GM19455 (cell line): ENCODE measurements at regions not wholly inside any gene's neighbourhood (a gene's known extent, or its start where the extent isn't known, plus 50 kb on each side); places are given as distances from the start of the nearest gene placed in this dataset.

Experiments used
- ATAC-seq: cut with Tn5 transposase; IDR thresholded peaks from one replicate; pipeline ENCODE4 v1.9.1; 2021; ENCODE audit not compliant: unreplicated experiment

DNA sequence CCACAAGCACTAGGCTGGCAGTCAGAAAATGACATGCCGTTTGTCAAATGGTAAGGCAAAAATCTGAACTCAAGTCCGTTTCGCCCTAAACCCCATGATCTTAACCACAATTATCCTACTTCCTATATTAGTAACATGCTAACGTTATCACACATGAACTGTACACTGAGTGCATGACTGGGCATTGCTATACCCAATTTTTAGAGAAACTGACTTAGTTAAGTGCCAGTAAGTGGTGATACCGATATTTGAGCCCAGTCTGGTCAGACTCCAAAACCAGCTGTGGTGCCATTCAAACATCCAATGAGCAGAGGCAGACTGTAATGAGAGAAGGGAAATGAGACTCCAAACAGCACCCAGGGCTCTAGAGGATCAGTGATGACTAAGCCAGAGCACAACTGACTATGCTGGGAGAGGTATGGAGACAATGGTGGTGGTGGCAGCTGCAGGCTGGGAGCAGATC is 311.7 kb upstream of the PKDCC start:
- ATAC-seq, result peak; percentile 94

DNA sequence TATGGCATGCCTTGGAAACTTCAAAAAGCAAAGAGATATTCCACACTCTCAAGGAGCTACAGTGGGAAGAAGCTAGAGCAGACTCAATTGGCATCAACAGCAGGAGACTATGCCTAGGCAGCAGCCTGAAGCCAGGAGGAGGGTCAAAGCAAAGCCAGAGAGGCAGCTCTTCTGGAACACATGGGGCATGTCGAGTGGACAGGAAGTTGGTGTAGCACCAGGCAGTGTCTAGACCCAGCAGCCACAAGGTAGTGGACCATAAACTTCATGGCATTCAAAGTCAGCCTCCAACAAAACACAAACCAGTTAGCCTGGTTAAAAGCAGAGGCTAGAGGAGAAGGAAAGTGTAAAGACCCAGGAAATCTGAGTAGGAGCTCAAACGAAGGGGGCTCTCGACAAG is 311.2 kb upstream of the PKDCC start:
- ATAC-seq, result peak; percentile 31

DNA sequence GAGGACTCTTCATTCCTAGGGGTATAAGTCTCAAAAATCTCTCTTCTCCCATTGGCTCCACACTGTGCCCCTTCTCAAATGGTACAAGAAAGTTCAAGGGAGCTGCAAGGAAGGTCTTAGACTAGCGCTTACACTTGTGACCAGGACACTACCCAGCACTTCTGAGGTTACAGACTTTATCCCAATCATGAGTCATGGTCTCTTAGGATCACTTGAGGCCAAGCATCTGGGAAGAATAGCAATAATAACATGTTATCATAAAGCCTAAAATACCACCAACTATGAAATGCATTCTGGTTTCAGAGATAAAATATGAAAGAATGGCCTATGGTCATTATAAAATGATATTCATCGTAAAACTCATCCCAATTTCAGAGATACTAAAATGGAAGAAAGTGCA is 309.9 kb upstream of the PKDCC start:
- ATAC-seq, result no peak

DNA sequence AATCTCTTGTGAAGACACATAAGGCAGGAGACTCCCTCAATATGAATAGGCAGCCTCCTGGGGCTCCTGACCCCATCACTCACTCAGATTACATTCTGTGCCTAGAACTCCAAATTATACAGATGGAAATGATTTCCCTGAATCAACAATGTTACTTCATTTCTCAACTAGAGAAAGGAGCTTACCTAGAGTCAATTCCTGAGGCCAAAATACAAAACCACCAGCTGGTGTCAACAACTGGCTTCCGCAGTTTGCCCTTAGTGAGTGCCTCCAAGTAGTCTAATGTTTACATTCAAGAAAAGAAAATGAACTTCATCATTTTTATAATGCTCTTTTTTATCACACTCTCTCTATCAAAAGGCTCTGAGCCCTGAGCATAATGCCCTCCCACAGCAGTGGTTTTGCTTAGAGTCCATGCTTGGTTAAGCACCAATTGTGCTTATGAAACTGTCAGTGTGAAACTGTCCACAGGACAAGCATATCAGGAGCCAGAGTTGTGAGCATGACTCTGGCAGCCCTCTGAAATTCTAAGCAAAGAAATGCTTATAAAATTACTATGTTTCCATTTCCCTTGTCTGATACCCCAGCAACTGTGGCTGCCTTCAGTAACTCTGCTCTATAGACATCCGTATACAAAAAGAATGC is 305.7 kb upstream of the PKDCC start:
- ATAC-seq, result peak; percentile 99

DNA sequence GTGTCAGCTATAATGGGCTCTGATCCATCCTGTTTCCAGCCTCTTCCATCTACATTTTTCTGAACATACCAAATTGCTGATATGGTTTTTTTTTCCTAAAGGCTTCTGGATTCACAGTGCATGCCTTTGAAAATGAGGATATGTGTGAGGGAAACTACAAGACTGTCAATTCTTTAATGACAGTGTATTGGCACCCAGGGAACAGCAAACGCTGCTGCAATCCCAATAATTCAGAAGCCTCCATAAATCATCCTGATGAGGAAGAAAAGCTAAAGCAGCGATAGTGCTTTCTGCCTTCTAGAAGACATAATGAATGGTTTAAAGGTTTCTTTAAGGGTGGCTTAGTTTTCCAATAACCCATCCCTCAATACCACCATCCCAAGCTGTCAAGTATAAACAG is 304.5 kb upstream of the PKDCC start:
- ATAC-seq, result no peak

DNA sequence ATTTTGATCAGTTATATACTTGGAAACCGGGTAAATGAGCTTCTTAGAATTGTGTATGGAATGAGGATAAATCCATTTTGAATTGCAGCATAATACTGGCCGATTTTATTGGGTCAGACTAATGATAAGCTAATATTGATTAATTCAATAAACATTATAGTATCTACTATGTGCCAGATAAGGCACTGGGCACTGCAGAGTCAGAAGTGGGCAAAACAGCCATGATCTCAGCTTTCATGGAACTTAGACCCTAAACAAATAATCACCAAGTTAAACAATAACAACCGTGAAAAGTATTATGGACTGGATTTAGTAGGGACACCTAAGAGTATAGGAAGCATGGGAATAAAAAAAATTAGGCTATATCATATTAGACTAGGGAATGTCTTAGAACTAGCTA is 297.0 kb upstream of the PKDCC start:
- ATAC-seq, result no peak

DNA sequence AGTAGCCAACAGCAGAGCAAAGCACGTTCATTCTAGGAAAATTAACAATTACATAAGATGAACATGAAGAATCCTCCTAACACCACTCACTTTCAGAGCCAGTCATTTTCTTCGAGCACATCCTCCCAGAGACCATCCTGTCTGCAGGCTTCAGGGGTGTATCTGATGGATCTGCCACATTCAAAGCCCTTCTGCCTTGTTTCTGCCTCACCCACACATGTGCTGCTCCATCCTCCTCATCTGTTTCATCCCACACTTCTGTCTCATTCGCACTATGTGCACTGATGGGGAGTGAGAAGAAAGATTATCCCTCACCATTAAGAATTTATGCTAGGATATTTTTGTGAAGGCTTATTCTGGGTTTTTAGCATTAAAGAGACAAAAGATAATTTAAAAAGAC is 287.9 kb upstream of the PKDCC start:
- ATAC-seq, result no peak

DNA sequence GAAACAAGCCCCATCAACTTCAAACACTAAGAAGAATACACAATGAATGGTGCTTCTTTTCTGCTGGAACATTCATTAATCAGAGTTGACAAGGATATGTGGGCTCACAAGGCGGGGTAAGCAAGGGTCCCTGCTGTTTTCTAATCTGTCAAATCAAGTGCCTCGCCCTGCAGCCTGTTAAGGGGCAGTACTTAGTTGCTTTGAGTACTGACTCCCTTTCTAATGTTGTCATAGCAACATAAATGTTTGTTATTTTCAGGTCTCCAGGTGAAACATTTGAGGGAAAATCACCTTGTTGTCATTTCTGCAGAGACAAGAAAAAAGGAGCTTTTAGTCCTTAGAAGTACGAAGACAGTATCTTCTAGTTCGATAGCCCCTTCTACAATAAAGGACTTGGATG is 284.7 kb upstream of the PKDCC start:
- ATAC-seq, result no peak

DNA sequence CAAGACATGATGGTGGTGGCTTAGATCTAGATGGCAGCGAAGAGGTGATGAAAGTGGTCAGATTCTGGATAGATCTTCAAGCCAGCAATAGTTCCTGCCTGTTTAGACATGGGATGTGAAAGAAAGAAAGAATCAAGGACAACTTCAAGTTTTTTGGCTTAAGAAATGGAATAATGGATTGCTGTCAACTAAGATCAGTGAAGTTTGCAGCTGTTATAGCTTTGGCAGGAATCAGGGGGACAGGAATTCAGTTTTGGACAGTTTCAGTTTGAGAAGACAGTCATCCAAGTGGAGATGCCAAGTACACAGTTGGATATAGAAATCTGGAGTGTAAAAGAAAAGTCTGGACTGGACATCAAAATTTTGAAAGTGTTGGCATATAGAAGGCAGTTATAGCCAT is 283.7 kb upstream of the PKDCC start:
- no peak for ATAC-seq

DNA sequence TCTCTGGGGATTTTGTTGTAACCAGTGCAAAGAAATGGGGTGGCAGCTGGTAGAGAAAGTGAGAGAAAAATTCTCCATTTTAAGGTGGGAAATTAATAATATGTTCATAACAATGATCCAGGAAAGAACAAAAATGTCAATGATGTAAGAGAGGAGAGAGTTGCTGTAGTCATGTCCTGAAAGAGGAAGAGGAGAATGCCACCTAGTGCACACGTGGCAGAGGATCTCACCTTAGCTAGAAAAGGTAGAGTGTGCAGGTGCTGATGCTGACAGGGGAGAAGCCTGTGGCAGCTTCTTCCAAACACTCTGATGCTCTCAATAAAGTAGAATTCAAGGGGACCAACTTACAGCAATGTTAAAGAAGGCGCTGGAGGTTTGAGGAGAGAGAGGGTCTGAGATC is 282.9 kb upstream of the PKDCC start:
- no peak for ATAC-seq

DNA sequence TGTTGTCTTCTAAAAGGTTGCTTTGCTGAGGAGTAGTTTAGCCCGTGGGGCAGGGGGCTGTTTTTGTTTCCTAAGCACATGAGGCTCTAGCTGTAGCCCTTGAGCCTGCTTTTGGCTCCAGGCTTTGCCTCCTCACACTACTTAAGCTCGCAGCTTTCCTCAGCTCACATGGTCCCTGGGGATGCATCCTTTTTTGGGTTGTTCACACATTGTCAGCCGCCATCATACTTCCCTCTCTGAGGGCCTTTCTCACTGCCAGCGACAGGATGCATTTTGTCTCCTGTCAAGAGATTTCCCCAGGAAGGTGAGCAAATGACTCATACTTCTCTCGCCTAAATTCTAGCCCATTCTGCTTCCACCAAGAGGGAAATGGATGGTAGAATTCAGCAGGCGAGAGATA is 279.5 kb upstream of the PKDCC start:
- no peak for ATAC-seq

DNA sequence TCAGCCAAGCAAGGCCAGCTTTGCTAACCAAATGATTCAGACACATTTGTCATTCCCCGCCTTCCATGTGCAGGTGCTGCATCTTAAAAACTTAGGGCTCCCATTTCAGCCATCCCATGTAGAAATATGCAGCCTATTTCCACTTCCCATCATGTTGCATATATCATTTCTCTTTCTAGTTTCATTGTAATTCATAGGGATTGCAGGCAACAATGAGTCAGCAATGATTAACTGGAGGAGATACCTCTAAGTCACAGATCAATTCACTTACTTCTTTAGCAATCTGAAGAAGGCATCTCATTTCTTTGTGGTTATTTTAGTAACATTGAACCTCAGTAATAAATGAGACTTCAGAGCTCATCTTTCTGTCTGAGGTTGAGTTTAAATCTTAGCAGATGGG is 276.1 kb upstream of the PKDCC start:
- ATAC-seq, result no peak

DNA sequence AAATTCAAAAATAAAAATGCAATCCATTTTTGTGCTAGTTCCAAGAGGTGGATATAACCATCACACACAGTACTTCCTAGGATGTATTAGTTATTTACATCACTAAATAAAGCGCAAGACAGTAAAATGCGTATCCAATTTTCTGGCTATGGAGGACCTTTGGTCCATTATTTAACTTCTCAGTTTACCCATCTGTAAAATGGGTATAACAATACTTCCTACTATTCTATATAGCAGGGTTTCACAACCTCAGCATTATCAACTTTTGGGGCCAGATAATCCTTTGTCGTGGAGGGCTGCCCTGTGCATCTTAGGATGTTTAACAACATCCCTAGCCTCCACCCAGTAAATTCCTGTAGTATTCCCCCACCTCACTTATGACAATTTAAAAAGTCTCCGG is 275.1 kb upstream of the PKDCC start:
- no peak for ATAC-seq

DNA sequence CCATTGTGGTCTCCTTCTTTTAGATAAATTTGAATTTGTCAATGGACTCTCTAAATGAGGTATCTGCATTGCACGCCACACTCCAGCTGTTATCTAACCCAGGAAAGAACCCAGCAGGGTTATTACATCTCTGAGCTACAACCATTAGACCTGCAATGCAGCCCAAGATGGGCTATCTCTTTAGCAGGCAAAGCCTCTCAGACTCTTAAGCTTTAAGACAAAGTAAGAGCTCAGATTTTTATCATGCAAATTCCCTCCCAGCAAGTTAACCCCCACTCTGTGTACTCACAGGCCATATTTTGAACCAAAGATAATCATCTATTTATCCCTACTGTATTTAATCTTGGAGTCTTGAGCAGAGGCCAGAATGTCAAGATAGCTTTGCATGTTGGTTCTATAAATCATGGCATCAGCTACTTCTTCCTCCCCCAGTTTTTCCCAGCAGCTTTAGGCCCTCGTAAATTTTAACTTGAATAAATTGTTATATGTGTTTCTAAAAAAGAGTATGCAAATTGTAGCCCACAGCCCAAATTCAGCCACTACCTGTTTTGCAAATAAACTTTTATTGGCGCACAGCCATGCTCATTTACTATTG is 273.7 kb upstream of the PKDCC start:
- no peak for ATAC-seq

DNA sequence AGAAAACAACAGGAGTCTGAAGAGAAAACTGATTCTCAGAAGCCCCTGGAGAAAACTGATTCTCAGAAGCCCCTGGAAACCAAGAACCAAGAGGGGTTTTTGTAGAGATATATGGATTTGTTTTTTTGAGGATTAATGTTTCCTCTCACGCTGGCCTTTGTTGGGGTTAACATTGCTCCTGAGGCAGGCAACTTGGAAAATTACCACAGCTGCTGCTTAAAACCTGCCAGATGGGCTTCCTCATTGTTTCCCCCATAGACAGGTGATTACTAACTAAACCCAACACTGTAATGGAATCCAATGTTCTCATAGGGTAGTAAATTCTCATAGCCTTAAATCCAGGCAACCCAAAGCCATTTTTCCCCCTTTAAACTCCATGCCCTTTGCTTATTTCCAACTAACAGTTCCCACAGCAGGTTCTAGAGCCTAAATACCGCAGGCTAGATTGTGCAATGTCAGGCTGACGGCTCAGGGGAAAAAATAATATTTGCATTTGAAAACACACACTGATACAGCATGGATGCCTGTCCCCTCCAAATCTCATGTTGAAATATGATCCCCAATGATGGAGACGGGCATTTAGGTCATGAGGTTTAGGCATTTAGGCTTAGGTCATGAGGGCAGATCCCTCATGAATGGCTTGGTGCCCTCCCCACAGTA is 272.3 kb upstream of the PKDCC start:
- no peak for ATAC-seq

DNA sequence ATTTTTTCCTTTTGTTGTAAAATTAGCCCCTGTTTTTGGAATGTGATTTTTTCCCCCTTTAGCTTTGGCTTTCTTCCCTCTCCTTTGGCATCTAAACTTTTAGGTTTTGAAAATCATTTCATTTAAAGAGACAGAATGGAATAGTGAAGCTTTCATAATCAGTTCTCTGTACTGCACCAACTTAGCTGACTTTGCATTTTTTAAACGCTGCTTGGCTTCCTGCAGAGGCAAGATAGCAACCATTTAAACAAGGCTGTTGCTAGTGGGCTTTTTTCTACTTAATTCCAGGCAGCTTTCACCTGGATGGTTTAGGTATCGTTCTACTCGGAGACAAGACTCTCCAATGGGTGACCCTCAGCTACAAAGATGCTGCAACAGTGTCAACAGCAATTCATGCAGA is 267.9 kb upstream of the PKDCC start:
- ATAC-seq, result no peak

DNA sequence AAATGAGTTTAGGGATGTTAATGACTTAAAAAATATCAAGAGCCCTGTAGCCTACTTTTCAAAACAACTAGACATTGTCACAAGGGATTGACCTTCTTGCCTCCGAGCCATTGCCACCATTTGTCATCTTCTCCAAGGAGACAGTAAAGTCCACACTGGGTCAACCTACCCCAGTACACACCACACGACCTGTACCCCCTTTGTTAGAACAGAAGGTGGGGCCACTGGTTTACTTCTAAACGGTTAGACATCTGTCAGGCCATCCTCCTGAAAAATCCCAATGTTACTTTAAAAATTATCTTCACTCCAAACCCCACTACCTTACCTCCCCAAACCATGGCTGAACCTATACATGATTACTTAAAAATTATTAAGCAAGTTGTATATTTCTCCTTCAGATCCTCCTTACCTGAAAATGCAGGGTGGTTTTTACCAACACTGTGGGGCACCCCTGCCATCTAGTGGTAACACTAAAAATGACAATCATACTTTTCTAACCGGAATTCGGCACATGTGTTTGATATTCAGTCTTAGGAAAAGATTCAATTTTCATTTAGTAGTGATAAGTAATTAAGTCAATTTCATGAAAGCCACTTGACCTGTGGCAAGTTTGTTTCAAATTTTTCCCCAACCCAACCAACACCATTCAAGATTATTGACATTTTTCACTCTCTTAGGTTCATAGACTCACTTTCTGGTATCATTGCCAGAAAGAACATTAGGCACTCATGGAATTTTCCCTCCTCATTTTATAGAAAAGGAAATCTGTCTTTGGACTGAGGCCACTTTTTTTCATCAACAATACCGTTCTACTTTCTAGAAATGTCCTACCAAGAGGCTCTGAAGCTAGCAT is 265.3 kb upstream of the PKDCC start:
- ATAC-seq, result peak; percentile 74

DNA sequence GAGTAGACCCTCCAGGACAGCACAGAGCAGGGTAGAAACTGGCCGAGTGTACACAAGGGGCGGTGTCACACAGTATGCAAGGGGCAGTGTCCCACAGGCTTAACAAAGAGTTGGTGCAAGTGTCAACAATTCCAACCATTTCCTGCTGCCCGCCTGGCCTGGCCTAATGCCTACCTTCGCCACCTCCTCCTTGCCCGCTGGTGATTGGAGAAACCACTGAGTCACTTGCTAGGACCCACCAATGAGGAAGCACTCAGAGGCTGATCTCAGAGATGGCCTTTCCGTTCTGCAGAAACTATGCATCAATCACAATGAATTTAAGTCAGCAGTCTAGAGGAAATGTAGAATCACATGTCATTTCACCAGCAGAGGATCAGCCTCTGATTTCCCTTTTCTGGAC is 263.3 kb upstream of the PKDCC start:
- ATAC-seq, result no peak

DNA sequence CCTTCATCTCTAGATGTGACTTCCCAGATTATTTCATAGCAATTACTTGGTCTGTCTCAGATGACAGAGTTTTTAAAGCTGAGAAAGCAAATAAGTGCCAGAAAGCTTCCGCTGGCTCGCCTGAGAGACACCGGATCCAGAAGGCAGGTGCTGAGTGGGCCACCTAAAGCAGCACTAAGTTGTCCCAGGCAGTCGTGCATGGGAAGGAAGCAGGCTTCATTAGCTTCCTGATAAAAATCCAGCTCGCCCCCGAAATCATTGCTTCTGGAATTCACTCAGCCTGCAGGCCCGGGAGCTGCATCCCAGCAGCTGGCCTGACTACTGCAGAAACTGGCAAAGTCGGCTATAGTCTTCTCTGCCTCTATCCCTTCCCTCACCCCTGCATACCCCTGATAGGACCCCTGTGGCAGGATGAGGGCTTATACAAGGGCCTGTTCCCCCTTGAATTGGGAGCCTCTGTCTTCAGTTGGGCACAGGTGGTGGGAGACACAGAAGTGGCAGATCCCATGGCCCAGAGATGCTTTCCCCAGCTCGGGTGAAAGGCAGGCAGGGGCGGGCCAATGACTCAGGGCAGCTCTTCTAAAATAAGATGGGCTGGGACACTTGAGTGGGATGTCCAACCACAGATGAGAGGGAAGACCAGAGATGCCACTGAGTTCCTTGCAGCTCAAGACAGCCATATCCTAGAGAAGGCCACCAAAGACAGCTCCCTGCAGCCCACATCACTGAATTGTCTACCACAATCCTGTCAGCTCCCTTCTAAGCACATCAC is 262.4 kb upstream of the PKDCC start:
- no peak for ATAC-seq

DNA sequence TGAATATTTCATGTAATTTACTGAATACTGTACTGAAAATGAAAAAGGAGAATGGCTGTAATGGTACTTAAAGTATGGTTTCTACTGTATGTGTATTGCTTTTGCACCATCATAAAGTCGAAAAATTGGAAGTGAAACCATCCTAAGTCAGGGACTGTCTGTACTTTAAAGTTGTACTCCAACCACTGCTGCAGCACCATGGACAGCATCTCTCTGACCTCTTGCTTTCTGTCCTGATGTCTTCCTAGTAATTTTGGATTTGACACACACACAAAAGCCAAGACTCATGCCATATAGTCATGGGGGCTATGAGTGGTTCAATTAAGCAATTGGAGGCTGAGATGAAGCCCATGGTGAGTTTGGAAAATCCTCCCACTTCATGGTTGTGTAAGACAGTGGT is 256.3 kb upstream of the PKDCC start:
- ATAC-seq, result no peak

DNA sequence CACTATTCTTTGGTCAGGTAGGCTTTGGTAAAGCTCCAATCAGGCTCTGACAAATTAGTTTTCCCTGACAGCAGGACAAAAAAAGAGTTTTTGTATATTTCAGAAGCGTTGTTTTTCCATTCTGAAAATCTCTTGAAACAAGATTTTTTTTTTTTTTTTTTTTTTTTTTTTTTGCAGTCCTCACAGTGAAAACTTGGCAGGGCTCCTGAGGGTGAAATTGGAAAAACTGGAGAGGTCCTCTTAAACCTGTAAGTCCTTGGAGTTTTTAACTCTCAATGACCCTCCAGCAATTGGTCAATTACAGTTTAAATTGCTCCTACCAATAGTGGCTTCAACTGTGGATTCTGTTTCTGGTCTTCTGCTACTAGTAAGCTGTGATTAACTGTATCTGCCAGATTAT is 244.5 kb upstream of the PKDCC start:
- no peak for ATAC-seq
